ENCODE measurements at regions not wholly inside any gene's neighbourhood (a gene's known extent, or its start where the extent isn't known, plus 50 kb on each side); places are given as distances from the start of the nearest gene placed in this dataset.

DNA sequence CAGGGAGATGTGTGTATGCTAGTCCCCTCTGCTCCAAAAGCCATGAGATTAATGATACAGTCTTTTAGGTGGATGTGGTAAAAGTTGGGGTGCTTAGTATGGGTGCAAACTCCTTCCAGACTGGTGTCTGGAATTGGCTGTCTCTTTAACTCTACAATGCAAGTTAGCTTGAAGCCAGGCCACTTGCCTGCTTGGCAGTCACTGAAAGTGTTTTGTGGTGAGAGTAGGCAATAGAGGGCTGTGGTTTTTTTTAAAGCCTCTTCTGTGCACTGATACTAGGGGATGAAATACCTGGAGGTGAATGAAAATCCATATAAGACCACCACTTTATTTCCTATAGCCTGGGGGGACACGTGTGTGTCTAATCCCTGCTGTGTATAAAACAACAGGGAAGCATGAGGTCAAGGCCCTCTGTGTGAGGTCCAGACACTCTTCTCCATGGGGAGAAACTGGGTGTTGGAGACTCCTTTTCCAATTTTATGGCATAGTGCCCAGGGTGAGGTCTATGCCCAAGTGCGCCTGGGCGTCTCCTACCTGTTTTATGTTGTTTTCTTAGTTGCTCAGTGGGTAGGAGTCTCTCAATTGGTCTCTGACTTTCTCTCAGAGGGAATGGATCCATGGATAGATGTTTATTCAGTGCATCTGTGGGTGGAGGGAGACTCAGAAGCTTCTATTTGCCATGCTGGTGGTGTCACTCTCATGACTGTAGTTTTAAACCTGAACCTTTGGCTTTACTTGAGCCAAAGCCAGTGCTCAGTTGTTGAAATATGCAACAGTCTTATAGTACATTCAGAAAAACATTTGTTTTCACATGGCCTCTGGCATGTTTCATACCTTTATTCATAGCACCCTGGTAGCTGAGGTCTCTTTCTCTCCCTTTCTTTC lies 327.8 kb upstream of the ATP11B start:
- TF ChIP-seq GABPA (IDR thresholded peaks at IDR 0.05; ENCODE audit: low read depth), result no peak
- TF ChIP-seq, protein P1, sequence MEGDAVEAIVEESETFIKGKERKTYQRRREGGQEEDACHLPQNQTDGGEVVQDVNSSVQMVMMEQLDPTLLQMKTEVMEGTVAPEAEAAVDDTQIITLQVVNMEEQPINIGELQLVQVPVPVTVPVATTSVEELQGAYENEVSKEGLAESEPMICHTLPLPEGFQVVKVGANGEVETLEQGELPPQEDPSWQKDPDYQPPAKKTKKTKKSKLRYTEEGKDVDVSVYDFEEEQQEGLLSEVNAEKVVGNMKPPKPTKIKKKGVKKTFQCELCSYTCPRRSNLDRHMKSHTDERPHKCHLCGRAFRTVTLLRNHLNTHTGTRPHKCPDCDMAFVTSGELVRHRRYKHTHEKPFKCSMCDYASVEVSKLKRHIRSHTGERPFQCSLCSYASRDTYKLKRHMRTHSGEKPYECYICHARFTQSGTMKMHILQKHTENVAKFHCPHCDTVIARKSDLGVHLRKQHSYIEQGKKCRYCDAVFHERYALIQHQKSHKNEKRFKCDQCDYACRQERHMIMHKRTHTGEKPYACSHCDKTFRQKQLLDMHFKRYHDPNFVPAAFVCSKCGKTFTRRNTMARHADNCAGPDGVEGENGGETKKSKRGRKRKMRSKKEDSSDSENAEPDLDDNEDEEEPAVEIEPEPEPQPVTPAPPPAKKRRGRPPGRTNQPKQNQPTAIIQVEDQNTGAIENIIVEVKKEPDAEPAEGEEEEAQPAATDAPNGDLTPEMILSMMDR (IDR thresholded peaks at IDR 0.05; ENCODE audit: insufficient read depth, low read length), result no peak
- no peak for TF ChIP-seq SPI1 (IDR thresholded peaks at IDR 0.05; ENCODE audit: borderline replicate concordance, low read depth)
- TF ChIP-seq, protein P2, sequence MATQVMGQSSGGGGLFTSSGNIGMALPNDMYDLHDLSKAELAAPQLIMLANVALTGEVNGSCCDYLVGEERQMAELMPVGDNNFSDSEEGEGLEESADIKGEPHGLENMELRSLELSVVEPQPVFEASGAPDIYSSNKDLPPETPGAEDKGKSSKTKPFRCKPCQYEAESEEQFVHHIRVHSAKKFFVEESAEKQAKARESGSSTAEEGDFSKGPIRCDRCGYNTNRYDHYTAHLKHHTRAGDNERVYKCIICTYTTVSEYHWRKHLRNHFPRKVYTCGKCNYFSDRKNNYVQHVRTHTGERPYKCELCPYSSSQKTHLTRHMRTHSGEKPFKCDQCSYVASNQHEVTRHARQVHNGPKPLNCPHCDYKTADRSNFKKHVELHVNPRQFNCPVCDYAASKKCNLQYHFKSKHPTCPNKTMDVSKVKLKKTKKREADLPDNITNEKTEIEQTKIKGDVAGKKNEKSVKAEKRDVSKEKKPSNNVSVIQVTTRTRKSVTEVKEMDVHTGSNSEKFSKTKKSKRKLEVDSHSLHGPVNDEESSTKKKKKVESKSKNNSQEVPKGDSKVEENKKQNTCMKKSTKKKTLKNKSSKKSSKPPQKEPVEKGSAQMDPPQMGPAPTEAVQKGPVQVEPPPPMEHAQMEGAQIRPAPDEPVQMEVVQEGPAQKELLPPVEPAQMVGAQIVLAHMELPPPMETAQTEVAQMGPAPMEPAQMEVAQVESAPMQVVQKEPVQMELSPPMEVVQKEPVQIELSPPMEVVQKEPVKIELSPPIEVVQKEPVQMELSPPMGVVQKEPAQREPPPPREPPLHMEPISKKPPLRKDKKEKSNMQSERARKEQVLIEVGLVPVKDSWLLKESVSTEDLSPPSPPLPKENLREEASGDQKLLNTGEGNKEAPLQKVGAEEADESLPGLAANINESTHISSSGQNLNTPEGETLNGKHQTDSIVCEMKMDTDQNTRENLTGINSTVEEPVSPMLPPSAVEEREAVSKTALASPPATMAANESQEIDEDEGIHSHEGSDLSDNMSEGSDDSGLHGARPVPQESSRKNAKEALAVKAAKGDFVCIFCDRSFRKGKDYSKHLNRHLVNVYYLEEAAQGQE (IDR thresholded peaks at IDR 0.05; ENCODE audit: insufficient replicate concordance, low read depth), result no peak

All from HL-60 (cell line).